ENCODE measurements at regions not wholly inside any gene's neighbourhood (a gene's known extent, or its start where the extent isn't known, plus 50 kb on each side); places are given as distances from the start of the nearest gene placed in this dataset.

- no peak for TF ChIP-seq CTCF (conservative IDR thresholded peaks at IDR 0.05; ENCODE audit: control insufficient read depth, insufficient read depth, low read depth, low read length)
- no peak overlapping the region for H3K4me3 ChIP-seq (ENCODE audit: control insufficient read depth, low read depth, low read length)
- DNase-seq (ENCODE audit: low read depth), result no peak
Measured at GRCh38 chr5:94028001-94028400, 286.6 kb upstream of the POU5F2 start.

DNA sequence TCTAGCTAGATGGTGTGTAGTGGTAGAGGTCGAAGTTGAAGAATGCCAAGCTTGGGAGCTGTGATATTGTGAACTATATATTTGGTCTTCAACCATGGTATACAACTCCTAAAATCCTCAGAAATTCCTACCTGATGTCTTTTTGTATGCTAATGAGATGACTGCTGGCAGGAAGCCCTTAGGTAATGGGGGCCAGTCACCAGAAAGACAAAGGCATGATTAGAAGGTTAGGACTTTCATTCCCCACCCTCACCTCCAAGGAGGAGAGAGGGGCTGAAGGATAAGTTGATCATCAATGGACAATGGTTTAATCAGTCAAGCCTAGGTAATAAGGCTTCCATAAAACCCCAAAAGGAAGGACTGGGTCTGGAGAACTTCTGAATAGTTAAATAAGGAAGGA, 285.7 kb upstream of the POU5F2 start:
- no peak for TF ChIP-seq CTCF (conservative IDR thresholded peaks at IDR 0.05; ENCODE audit: control insufficient read depth, insufficient read depth, low read depth, low read length)
- H3K4me3 ChIP-seq (ENCODE audit: control insufficient read depth, low read depth, low read length), result no peak overlapping the region
- DNase-seq (ENCODE audit: low read depth), result no peak

- no peak overlapping the region for H3K4me3 ChIP-seq (ENCODE audit: control insufficient read depth, low read depth, low read length)
- TF ChIP-seq CTCF (conservative IDR thresholded peaks at IDR 0.05; ENCODE audit: control insufficient read depth, insufficient read depth, low read depth, low read length), result no peak
- no peak for DNase-seq (ENCODE audit: low read depth)
Measured at GRCh38 chr5:94025788-94026473, 284.5 kb upstream of the POU5F2 start.

GRCh38 chr5:94024620-94025019, 283.2 kb upstream of the POU5F2 start:
- TF ChIP-seq CTCF (conservative IDR thresholded peaks at IDR 0.05; ENCODE audit: control insufficient read depth, insufficient read depth, low read depth, low read length), result no peak
- DNase-seq (ENCODE audit: low read depth), result no peak
- no peak overlapping the region for H3K4me3 ChIP-seq (ENCODE audit: control insufficient read depth, low read depth, low read length)

DNA sequence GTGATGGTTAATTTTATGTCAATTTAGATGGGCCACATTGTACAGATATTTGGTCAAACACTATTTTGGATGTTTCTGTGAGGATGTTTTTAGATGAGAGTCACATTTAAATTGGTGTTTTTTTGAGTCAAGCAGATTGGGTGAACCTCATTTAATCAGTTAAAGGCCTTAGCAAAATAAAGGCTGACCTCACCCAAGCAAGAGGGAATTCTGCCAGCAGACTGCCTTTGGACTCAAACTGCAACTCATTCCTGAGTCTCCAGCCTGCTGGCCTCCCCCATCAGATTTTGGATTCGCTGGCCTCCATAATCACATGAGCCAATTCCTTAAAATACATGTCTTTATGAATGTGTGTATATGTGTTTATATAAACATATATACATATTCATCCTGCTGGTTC, 282.7 kb upstream of the POU5F2 start:
- no peak for TF ChIP-seq CTCF (conservative IDR thresholded peaks at IDR 0.05; ENCODE audit: control insufficient read depth, insufficient read depth, low read depth, low read length)
- DNase-seq (ENCODE audit: low read depth), result peak; percentile 27
- H3K4me3 ChIP-seq (ENCODE audit: control insufficient read depth, low read depth, low read length), result no peak overlapping the region

DNA sequence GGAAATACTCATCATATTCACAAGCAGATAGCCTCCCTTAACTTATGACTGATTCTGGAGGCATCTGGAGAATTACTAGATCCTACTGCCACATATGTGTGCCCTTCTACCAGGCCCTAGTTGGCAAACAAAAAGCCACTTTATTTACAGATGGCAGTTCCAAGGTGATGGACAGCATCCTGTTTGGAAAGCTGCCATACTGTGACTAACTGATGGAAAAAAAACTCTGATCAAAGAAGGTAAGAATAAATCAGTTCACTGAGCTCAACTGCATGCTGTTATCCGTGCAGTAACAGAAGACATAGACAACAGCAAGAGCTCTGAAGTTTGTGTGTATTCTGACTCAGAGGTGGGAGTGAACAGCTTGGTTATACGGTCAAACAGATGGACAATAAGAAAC, 279.8 kb upstream of the POU5F2 start:
- no peak for TF ChIP-seq CTCF (conservative IDR thresholded peaks at IDR 0.05; ENCODE audit: control insufficient read depth, insufficient read depth, low read depth, low read length)
- peak; percentile 66 for DNase-seq (ENCODE audit: low read depth)
- H3K4me3 ChIP-seq (ENCODE audit: control insufficient read depth, low read depth, low read length), result no peak overlapping the region

DNA sequence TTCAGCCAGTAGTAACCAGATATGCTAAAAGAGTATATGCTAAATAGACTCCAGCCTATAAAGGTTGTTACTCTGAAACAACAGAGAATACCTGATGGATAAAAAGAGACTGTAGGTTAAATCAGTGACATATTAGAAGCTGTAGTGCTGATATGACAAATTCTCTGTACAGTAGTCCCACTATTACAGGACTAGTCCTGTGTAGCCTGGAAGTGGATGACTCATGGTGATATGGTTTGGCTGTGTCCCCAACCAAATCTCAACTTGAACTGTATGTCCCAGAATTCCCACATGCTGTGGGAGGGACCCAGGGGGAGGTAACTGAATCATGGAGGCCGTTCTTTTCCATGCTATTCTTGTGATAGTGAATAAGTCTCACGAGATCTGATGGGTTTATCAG, 276.2 kb upstream of the POU5F2 start:
- DNase-seq (ENCODE audit: low read depth), result peak; percentile 64
- no peak overlapping the region for H3K4me3 ChIP-seq (ENCODE audit: control insufficient read depth, low read depth, low read length)
- TF ChIP-seq CTCF (conservative IDR thresholded peaks at IDR 0.05; ENCODE audit: control insufficient read depth, insufficient read depth, low read depth, low read length), result no peak

All from fibroblast of mammary gland (primary cell).